Tibial nerve (tissue), 4 donors: ENCODE measurements at regions not wholly inside any gene's neighbourhood (a gene's known extent, or its start where the extent isn't known, plus 50 kb on each side); places are given as distances from the start of the nearest gene placed in this dataset.
"Not testable (repeated sequence)": the region's sequence is repeated elsewhere in the genome, so short reads cannot be mapped to it uniquely, and the experiment has no call there.

ENCODE experiments used
- CTCF ChIP-seq, 5 experiments: fragments of 200-600 bp in 3 of 5; fragments of 450-650 bp in 2 of 5; sonication (generic) in 3 of 5; IDR thresholded peaks; one replicate each; pipeline ENCODE4 v1.5.1; 2016 to 2019; ENCODE audit warnings: antibody characterized with exemption in 5 of 5, mild to moderate bottlenecking in 3 of 5, moderate library complexity in 2 of 5
- EP300 ChIP-seq, 2 donors: sonication (generic); formaldehyde crosslinking; IDR thresholded peaks; one replicate each; pipeline ENCODE4 v1.6.1; 2017; ENCODE audit warnings: antibody characterized with exemption in 2 of 2, mild to moderate bottlenecking in 1 of 2
- POLR2A ChIP-seq, 2 donors: fragments of 450-650 bp; IDR thresholded peaks; one replicate each; pipeline ENCODE4 v1.6.1; 2017; ENCODE audit warnings: antibody characterized with exemption in 2 of 2, mild to moderate bottlenecking in 2 of 2, moderate library complexity in 2 of 2

GRCh38 chr1:206320227-206320626 lies 116.9 kb downstream of the SRGAP2 start:
- TF ChIP-seq CTCF, POLR2A, EP300 (IDR thresholded peaks at IDR 0.05): not testable (repeated sequence)
